DND-41 (cell line): ENCODE measurements at regions not wholly inside any gene's neighbourhood (a gene's known extent, or its start where the extent isn't known, plus 50 kb on each side); places are given as distances from the start of the nearest gene placed in this dataset.

Source experiments
- EZH2 ChIP-seq: IDR thresholded peaks from 3 replicates; pipeline ENCODE4 v1.6.1; 2012; ENCODE audit warnings: borderline replicate concordance, low read depth, mild to moderate bottlenecking, moderate library complexity, low read length, inconsistent platforms; ENCODE audit not compliant: severe bottlenecking
- TF ChIP-seq, protein P1 (sequence below): IDR thresholded peaks from 2 replicates; pipeline ENCODE4 v1.5.1; 2012; ENCODE audit warnings: borderline replicate concordance, low read length, moderate library complexity, mild to moderate bottlenecking; ENCODE audit not compliant: poor library complexity, severe bottlenecking; ENCODE audit errors: extremely low read depth

DNA sequence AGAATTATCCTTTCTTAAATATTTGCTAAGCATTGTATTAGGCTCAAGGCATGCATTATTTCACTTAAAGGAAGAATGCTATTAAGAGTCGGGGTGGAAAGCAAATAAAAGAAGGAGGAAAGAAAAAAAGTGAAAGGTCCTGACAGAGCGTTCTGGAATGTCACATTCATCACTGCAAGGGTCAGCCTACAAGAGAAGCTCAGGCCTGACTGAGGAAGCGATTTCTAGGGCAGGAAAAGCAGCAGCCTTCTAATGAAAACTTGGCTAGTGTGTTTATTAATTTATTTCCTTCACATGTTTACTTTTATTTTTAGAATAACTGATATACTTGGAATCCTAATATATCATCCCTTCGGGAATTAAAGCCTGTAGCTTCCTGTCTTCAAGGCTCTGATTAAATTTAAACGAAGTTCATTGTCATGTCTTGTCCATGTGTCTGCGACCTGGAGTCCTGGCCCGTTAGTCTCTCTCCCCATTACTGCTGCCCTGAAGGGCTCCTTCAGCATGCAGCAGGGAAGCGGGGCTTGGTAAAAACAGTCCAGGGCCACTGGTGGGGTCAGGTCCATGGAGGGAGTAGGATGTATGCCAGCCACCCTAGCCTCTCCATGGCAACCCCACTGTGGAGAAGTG lies 119.2 kb upstream of the CCDC68 start:
- TF ChIP-seq, protein P1, sequence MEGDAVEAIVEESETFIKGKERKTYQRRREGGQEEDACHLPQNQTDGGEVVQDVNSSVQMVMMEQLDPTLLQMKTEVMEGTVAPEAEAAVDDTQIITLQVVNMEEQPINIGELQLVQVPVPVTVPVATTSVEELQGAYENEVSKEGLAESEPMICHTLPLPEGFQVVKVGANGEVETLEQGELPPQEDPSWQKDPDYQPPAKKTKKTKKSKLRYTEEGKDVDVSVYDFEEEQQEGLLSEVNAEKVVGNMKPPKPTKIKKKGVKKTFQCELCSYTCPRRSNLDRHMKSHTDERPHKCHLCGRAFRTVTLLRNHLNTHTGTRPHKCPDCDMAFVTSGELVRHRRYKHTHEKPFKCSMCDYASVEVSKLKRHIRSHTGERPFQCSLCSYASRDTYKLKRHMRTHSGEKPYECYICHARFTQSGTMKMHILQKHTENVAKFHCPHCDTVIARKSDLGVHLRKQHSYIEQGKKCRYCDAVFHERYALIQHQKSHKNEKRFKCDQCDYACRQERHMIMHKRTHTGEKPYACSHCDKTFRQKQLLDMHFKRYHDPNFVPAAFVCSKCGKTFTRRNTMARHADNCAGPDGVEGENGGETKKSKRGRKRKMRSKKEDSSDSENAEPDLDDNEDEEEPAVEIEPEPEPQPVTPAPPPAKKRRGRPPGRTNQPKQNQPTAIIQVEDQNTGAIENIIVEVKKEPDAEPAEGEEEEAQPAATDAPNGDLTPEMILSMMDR, result no peak
- no peak for TF ChIP-seq EZH2
